HG02610 (cell line): ENCODE measurements at regions not wholly inside any gene's neighbourhood (a gene's known extent, or its start where the extent isn't known, plus 50 kb on each side); places are given as distances from the start of the nearest gene placed in this dataset.
A peak's percentile ranks its signal among the peaks of the same experiment; 100 is the strongest.
"Not testable (repeated sequence)": the region's sequence is repeated elsewhere in the genome, so short reads cannot be mapped to it uniquely, and the experiment has no call there.

Source experiments
- ATAC-seq: cut with Tn5 transposase; IDR thresholded peaks from one replicate; pipeline ENCODE4 v1.9.1; 2021; ENCODE audit warnings: mild to moderate bottlenecking, moderate library complexity; ENCODE audit not compliant: unreplicated experiment

- no peak for ATAC-seq
Observed at GRCh38 chr13:87153371-87153770, 517.8 kb upstream of the SLITRK5 start.

GRCh38 chr13:87166348-87166747 is 504.8 kb upstream of the SLITRK5 start:
- no peak for ATAC-seq

DNA sequence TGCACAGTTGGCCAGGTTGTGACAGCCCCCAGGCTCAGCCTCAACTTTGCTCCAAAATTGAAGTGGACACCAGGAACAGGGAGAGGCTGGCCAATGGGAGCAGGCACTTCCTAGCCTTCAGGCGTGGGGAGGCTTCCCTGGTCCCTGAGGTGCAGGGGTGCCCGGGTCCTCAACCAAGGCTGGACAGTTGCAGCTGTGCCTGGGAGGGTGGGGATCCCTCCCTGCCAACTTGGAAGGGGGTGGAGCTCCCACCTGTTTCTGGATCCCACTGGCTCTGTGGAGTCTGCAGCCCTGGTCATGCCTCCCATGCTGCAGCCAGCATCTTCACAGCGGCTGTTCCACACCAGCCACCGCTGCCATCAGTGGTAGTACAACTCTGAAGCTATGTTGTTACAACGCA is 502.8 kb upstream of the SLITRK5 start:
- ATAC-seq = no peak

DNA sequence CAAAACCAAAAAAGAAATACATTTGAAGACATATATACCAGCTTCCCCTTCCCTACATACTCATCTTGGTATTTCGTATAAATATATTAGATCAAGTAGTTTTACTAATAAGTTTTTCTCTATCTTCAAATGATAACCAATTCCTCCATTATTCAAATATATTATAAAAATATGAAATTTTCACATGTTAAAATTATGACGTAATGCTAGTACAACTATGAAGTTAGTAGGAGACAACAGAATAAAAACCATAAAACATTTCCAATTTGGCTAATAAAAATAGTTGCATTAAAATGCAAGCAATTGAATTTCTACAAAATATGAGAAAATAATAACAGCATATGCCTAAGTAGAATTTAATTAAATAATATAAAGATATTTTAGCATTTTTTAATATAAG is 501.8 kb upstream of the SLITRK5 start:
- no peak for ATAC-seq

- no peak for ATAC-seq
Observed at GRCh38 chr13:87172166-87172835, 498.9 kb upstream of the SLITRK5 start.

- not testable (repeated sequence) for ATAC-seq
Observed at GRCh38 chr13:87185138-87185537, 486.0 kb upstream of the SLITRK5 start.

- not testable (repeated sequence) for ATAC-seq
Observed at GRCh38 chr13:87186647-87187046, 484.5 kb upstream of the SLITRK5 start.

- ATAC-seq = not testable (repeated sequence)
Observed at GRCh38 chr13:87191485-87191884, 479.7 kb upstream of the SLITRK5 start.

GRCh38 chr13:87198371-87198770 is 472.8 kb upstream of the SLITRK5 start:
- no peak for ATAC-seq

GRCh38 chr13:87206708-87207107 is 464.5 kb upstream of the SLITRK5 start:
- no peak for ATAC-seq

- no peak for ATAC-seq
Observed at GRCh38 chr13:87207280-87208003, 463.7 kb upstream of the SLITRK5 start.

- ATAC-seq = no peak
Observed at GRCh38 chr13:87208636-87209035, 462.5 kb upstream of the SLITRK5 start.

GRCh38 chr13:87234981-87235380 is 436.2 kb upstream of the SLITRK5 start:
- peak; percentile 73 for ATAC-seq

GRCh38 chr13:87235621-87236020 is 435.6 kb upstream of the SLITRK5 start:
- ATAC-seq = peak; percentile 24

DNA sequence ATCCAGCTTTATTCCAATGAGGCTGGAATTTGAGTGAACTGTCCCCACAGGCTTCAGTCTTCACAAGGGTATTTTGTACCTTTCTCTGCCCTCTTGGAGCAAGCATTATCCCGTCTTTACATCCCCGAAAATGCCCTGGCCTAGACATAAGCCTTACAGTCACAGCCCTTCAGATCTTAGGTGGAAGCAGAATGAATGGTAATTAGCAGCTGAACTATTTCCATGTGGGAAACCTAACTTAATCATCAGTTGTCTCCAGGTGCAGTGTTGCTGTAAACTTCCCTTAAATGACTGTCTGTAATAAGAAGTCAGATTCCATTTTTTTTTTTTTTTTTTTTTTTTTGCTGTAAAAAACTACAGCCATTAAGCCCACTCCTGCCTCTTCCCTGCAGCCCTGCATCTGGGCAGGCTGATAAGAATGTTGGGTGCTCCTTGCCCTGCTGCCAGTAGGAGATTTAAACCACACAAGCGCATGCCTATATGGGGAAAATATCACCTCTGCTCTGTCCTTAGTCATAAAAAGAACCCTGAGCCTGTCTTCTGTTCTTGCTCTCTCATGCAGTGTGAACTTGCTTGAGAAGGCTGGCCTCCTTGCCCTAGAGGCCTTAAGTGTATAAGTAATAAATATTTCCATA is 426.8 kb upstream of the SLITRK5 start:
- ATAC-seq = no peak

- ATAC-seq = not testable (repeated sequence)
Observed at GRCh38 chr13:87249847-87250246, 421.3 kb upstream of the SLITRK5 start.

DNA sequence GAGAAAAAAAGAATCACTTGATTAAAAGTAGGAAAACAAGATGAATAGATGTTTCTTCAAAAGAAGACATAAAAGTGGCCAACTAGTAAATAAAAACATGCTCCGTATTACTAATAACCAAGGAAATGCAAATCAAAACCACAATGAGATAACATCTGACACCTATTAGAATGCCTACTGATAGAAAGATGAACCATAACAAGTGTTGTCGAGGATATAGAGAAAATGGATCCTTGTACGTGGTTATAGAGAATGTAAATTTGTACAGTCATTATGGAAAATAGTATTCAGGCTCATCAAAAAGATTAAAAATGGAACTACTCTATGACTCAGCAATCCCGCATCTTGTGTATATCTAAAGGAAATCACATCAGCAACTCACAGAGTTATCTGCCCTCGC is 415.8 kb upstream of the SLITRK5 start:
- ATAC-seq = no peak

GRCh38 chr13:87259479-87260083 is 411.6 kb upstream of the SLITRK5 start:
- no peak for ATAC-seq

DNA sequence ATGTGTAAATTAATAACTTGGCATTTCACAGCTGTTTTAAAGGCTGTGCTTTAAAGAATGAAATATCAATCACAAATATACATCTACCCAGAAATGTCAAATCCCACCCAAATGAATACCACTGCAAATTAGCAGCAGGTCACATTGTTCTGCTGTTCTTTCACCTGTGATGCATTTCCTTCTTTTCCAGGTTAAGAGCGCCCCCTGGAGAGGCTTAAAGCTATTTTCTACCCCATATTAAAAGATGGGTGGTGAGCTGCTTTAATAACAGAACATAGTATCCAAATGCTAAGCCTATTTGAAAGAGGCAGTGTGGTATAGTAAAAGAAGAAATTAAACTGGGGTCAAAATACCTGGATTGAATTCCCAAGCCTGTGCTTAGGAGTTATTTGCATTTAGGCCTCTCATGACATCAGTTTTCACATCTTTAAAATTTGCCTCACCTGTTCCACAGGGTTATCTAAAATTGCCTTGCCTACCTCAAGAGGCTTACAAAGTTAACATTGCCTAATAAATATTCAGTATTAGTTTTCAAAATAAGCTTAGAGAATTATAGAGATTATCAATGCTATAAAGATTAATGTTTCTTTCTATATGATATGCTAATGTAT is 396.9 kb upstream of the SLITRK5 start:
- no peak for ATAC-seq

DNA sequence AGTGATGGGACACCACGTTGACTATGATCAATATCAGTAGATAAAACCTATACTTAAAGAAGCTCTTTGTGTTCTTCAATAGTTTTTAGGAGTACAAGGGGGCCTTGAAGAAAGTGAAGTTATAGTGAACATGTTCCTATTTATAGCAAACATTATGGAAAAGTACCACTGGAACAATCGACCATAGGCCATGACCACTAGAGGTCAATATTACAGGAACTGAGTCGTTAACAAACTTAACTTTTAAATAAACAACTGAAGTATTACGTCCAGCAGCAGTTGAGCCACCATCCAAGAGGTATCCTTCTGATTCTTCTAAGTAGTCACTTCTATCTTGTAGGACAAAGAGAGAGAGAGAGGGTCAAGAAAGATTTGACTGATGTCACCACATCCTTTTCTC is 391.0 kb upstream of the SLITRK5 start:
- no peak for ATAC-seq

- no peak for ATAC-seq
Observed at GRCh38 chr13:87287721-87288120, 383.4 kb upstream of the SLITRK5 start.
